Epithelial cell of proximal tubule (primary cell): ENCODE measurements at regions not wholly inside any gene's neighbourhood (a gene's known extent, or its start where the extent isn't known, plus 50 kb on each side); places are given as distances from the start of the nearest gene placed in this dataset.

Source experiments
- DNase-seq: peaks from one replicate; pipeline ENCODE4 v3.0.0-alpha.2; 2011; ENCODE audit warnings: low read depth
- H3K4me3 ChIP-seq: 2 replicates; pipeline ENCODE4 v1.5.1; 2011; ENCODE audit warnings: low read depth, mild to moderate bottlenecking, low read length
- CTCF ChIP-seq: conservative IDR thresholded peaks from 2 replicates; pipeline ENCODE4 v1.5.1; 2012; ENCODE audit warnings: low read depth, mild to moderate bottlenecking, low read length

DNA sequence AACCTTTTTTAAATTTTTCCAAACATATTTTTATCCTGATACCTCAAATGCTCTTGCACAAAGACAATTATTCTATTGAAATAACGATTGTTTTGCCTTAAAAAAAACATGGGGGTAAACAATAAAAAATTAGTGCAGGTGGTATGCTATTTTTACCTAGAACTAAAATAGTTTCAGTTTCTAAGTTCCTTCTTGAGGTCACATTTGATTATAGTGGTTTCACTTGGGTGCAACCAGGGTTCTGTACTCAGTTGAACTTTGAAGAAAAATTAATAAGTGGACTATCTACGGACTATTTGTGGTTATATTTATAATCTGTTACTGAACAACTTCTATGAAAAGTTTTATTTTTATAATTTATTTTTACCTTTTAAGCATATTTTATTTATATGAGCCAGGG, 387.1 kb upstream of the IZUMO3 start:
- no peak for DNase-seq
- TF ChIP-seq CTCF: no peak
- H3K4me3 ChIP-seq: no peak overlapping the region

GRCh38 chr9:24931894-24932293, 386.2 kb upstream of the IZUMO3 start:
- TF ChIP-seq CTCF: no peak
- H3K4me3 ChIP-seq: no peak overlapping the region
- DNase-seq: no peak

DNA sequence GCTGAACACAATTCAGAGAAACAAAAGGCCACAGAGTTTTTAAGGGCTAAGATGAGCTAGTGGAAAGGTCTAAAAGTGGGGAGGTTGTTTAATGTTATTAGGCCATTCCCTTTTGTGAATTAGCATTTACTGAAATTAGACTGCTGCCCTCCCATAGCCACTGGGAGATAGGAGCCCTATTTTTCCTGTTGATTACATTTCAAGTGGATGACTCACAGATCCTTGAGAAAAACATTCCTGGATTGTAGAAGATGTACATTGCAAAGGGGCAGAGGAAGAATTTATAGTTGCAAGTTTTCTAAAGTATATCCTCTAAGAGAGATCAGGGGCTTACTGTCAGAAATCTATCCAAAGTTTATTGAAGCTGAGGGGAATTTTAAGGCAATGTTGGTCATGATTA, 367.1 kb upstream of the IZUMO3 start:
- no peak for DNase-seq
- H3K4me3 ChIP-seq: no peak overlapping the region
- no peak for TF ChIP-seq CTCF

GRCh38 chr9:24901319-24901718, 355.6 kb upstream of the IZUMO3 start:
- no peak for DNase-seq
- TF ChIP-seq CTCF: no peak
- H3K4me3 ChIP-seq: no peak overlapping the region

DNA sequence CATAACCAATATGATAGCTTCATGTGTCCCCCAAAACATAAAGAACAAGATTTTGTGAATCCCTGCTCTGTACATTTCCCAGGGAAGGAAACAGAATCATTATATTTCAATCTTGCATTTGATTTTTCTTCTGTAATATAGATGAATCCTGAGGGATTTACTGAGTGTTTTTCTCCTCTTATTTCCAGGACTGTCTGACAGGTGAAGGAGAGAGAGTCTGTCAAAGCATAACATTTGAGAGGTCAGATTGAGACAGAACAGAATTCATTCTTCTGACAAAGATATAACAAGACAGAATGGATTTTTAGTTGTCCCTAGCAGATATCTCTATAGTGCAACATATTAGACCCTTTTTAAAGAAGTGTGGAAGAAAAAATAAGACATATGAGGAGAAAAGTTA, 354.5 kb upstream of the IZUMO3 start:
- DNase-seq: no peak
- no peak overlapping the region for H3K4me3 ChIP-seq
- no peak for TF ChIP-seq CTCF

- TF ChIP-seq CTCF: no peak
- no peak for DNase-seq
- no peak overlapping the region for H3K4me3 ChIP-seq
Measured at GRCh38 chr9:24899463-24899862, 353.8 kb upstream of the IZUMO3 start.

GRCh38 chr9:24897826-24898225, 352.1 kb upstream of the IZUMO3 start:
- TF ChIP-seq CTCF: no peak
- H3K4me3 ChIP-seq: no peak overlapping the region
- no peak for DNase-seq
